Panc1 (cell line): ENCODE measurements at regions not wholly inside any gene's neighbourhood (a gene's known extent, or its start where the extent isn't known, plus 50 kb on each side); places are given as distances from the start of the nearest gene placed in this dataset.

ENCODE experiments used
- ATAC-seq: fragments of 200-7000 bp; cut with Tn5 transposase; 2 replicates; pipeline ENCODE4 v1.9.1; 2020; ENCODE audit warnings: mild to moderate bottlenecking, moderate library complexity
- BruUV-seq: library from RNA; stranded (reverse); fragments of 400-500 nt; replicated peaks from 2 replicates; lab custom pipeline; 2021; lab: Mats Ljungman, UMichigan
- CTCF ChIA-PET: fragments of 300-600 bp; sonication (Branson Sonifier 250); formaldehyde crosslinking; loops from one replicate; lab custom pipeline; 2022; ENCODE audit warnings: antibody characterized with exemption; lab: Charles Lee
- POLR2A ChIA-PET: fragments of 300-600 bp; sonication (Branson Sonifier 250); formaldehyde crosslinking; loops from one replicate; lab custom pipeline; 2022; ENCODE audit warnings: antibody characterized with exemption; lab: Charles Lee
- DNase-seq: peaks from one replicate; pipeline ENCODE4 v3.0.0-alpha.2; 2010; ENCODE audit warnings: low read depth, low spot score
- H3K27ac ChIP-seq: 2 replicates; pipeline ENCODE4 v1.5.1; 2011; ENCODE audit warnings: mild to moderate bottlenecking, low read length, inconsistent platforms
- H3K27me3 ChIP-seq: fragments of 200-500 bp; sonication (Bioruptor generic); 2 replicates; pipeline ENCODE4 v1.6.0; 2014; ENCODE audit warnings: low read length, inconsistent platforms; ENCODE audit not compliant: control insufficient read depth, insufficient read depth
- H3K36me3 ChIP-seq: fragments of 200-500 bp; sonication (Bioruptor generic); 2 replicates; pipeline ENCODE4 v1.5.1; 2014; ENCODE audit warnings: inconsistent platforms, mild to moderate bottlenecking, low read length, moderate library complexity; ENCODE audit not compliant: control insufficient read depth, insufficient read depth
- H3K4me1 ChIP-seq: 2 replicates; pipeline ENCODE4 v1.5.1; 2011; ENCODE audit warnings: inconsistent platforms, mild to moderate bottlenecking, low read length, moderate library complexity; ENCODE audit not compliant: control insufficient read depth, insufficient read depth
- H3K4me3 ChIP-seq, 2 experiments: 2 replicates each; pipeline ENCODE4 v1.5.1; 2011 to 2012; ENCODE audit warnings: low read depth in 2 of 2, low read length in 2 of 2, mild to moderate bottlenecking in 2 of 2, inconsistent platforms in 1 of 2, moderate library complexity in 1 of 2
- H3K9me3 ChIP-seq: fragments of 200-500 bp; sonication (Bioruptor generic); 2 replicates; pipeline ENCODE4 v1.5.1; 2014; ENCODE audit warnings: low read depth, mild to moderate bottlenecking, inconsistent platforms, low read length, moderate library complexity; ENCODE audit not compliant: control insufficient read depth, insufficient read depth
- POLR2AphosphoS5 ChIP-seq: IDR thresholded peaks from 2 replicates; pipeline ENCODE4 v1.6.1; 2012; ENCODE audit warnings: mild to moderate bottlenecking, low read depth, low read length, moderate library complexity
- SIN3A ChIP-seq: IDR thresholded peaks from 2 replicates; pipeline ENCODE4 v1.6.1; 2012; ENCODE audit warnings: low read depth, mild to moderate bottlenecking, low read length, moderate library complexity, borderline replicate concordance; ENCODE audit not compliant: insufficient read depth
- TCF7L2 ChIP-seq: IDR thresholded peaks from 2 replicates; pipeline ENCODE4 v1.6.1; 2011; ENCODE audit warnings: mild to moderate bottlenecking, low read depth, low read length, inconsistent platforms
- in situ Hi-C: cut with HindIII; loops from 2 replicates; pipeline ENCODE4 v1.10.0; 2016; ENCODE audit warnings: low sequenced_read_pairs, low pct_unique_long_range_greater_than_20kb
- intact Hi-C: fragments of 100-400 bp; cut with micrococcal nuclease; formaldehyde crosslinking; loops from one replicate; pipeline ENCODE4 v1.10.0; 2022; ENCODE audit not compliant: unreplicated experiment
- TF ChIP-seq, protein P1 (sequence below), 2 experiments: IDR thresholded peaks; 2 replicates each; pipeline ENCODE4 v1.6.1; 2011 to 2012; ENCODE audit warnings: low read depth in 2 of 2, control low read depth in 1 of 2, low read length in 1 of 2, mild to moderate bottlenecking in 1 of 2, moderate library complexity in 1 of 2; ENCODE audit not compliant: insufficient read depth in 1 of 2
- TF ChIP-seq, protein P2 (sequence below): fragments of 450-650 bp; IDR thresholded peaks from 2 replicates; pipeline ENCODE4 v1.5.1; 2017; ENCODE audit warnings: mild to moderate bottlenecking

DNA sequence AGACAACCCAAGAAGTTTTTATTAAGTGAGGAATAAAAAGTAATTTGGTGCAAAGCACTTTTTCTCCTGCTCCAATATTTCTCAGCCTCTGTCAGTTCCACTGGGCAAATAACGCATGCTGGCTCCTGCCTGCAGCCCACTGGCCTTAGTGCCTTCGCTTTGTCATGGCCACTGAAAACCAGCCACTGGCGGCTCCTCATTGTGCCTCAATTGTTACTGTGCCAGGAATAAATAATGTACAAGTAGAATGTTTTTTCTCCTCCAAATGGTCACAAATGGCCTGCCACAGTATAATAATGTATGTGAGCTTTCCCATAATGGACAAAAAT is 267.1 kb downstream of the ACTR3 start:
- ChIA-PET CTCF (no interaction called here), POLR2A (no interaction called here)
- H3K27me3 ChIP-seq: no peaks in the 10 kb centered on the region
- BruUV-seq: no TSS peak
- no peaks in the 10 kb centered on the region for H3K36me3 ChIP-seq
- no peaks in the 10 kb centered on the region for H3K9me3 ChIP-seq
- TF ChIP-seq TCF7L2 (no peak), SIN3A (no peak), POLR2AphosphoS5 (no peak)
- TF ChIP-seq, protein P1, sequence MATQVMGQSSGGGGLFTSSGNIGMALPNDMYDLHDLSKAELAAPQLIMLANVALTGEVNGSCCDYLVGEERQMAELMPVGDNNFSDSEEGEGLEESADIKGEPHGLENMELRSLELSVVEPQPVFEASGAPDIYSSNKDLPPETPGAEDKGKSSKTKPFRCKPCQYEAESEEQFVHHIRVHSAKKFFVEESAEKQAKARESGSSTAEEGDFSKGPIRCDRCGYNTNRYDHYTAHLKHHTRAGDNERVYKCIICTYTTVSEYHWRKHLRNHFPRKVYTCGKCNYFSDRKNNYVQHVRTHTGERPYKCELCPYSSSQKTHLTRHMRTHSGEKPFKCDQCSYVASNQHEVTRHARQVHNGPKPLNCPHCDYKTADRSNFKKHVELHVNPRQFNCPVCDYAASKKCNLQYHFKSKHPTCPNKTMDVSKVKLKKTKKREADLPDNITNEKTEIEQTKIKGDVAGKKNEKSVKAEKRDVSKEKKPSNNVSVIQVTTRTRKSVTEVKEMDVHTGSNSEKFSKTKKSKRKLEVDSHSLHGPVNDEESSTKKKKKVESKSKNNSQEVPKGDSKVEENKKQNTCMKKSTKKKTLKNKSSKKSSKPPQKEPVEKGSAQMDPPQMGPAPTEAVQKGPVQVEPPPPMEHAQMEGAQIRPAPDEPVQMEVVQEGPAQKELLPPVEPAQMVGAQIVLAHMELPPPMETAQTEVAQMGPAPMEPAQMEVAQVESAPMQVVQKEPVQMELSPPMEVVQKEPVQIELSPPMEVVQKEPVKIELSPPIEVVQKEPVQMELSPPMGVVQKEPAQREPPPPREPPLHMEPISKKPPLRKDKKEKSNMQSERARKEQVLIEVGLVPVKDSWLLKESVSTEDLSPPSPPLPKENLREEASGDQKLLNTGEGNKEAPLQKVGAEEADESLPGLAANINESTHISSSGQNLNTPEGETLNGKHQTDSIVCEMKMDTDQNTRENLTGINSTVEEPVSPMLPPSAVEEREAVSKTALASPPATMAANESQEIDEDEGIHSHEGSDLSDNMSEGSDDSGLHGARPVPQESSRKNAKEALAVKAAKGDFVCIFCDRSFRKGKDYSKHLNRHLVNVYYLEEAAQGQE (IDR thresholded peaks at IDR 0.05; ENCODE audit: insufficient read depth in 1 of 2, low read depth in 2 of 2, low read length in 1 of 2): no peak
- TF ChIP-seq, protein P2, sequence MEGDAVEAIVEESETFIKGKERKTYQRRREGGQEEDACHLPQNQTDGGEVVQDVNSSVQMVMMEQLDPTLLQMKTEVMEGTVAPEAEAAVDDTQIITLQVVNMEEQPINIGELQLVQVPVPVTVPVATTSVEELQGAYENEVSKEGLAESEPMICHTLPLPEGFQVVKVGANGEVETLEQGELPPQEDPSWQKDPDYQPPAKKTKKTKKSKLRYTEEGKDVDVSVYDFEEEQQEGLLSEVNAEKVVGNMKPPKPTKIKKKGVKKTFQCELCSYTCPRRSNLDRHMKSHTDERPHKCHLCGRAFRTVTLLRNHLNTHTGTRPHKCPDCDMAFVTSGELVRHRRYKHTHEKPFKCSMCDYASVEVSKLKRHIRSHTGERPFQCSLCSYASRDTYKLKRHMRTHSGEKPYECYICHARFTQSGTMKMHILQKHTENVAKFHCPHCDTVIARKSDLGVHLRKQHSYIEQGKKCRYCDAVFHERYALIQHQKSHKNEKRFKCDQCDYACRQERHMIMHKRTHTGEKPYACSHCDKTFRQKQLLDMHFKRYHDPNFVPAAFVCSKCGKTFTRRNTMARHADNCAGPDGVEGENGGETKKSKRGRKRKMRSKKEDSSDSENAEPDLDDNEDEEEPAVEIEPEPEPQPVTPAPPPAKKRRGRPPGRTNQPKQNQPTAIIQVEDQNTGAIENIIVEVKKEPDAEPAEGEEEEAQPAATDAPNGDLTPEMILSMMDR: no peak
- H3K4me1 ChIP-seq: no peaks in the 10 kb centered on the region
- no peak for DNase-seq
- in situ Hi-C loops: no loop called here
- intact Hi-C loops: no loop called here
- no peak overlapping the region for H3K4me3 ChIP-seq
- no peak for ATAC-seq
- H3K27ac ChIP-seq: no peak overlapping the region

DNA sequence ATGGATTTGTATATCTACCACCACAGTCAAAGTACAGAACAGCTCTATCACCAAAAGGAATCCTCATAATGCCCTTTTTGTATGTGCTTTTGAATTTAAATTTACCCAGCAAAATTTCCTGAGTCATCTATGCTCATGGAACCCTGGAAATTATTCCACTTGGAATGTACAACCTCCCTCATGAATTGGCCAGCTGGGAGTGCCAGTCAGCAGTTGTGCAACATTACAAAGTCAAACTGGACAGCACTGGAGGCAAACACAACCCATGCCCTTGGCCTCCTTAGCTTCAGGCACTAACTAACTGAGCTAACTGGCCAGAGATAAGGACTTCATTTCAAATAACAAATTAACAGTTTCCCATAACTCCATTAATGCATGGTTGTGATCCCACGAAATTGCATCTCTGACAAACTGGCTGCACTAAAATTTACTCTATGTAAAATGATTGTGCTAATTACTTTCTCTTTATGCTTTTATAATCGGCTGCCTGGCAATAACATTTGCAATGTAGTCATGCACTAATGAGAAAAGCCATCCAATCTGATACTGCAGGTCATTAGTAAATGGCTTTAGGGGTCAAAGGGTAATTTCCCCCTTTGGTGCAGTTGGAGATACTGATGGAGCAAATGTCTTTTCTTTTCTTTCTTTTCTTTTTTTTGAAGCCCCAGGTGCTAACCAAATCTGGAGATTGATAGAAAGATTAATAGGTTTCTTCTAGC is 270.5 kb downstream of the ACTR3 start:
- ChIA-PET CTCF (no interaction called here), POLR2A (no interaction called here)
- Histone ChIP-seq H3K4me3 (no peak overlapping the region), H3K4me1 (no peaks in the 10 kb centered on the region), H3K27ac (no peak overlapping the region), H3K9me3 (no peaks in the 10 kb centered on the region), H3K27me3 (no peaks in the 10 kb centered on the region), H3K36me3 (no peaks in the 10 kb centered on the region)
- intact Hi-C loops: no loop called here
- DNase-seq (no peak), ATAC-seq (no peak)
- no TSS peak for BruUV-seq
- in situ Hi-C loops: no loop called here
- TF ChIP-seq, protein P1 (IDR thresholded peaks at IDR 0.05; ENCODE audit: insufficient read depth in 1 of 2, low read depth in 2 of 2, low read length in 1 of 2): no peak
- TF ChIP-seq POLR2AphosphoS5 (no peak), TCF7L2 (no peak), SIN3A (no peak)
- TF ChIP-seq, protein P2: no peak
